Stimulated activated CD8-positive, alpha-beta memory T cell treated with anti-CD3 and anti-CD28 coated beads, Interleukin-4, amount 100 ng/mL, for 4 hours (primary cell): ENCODE measurements at regions not wholly inside any gene's neighbourhood (a gene's known extent, or its start where the extent isn't known, plus 50 kb on each side); places are given as distances from the start of the nearest gene placed in this dataset.

Experiments
- DNase-seq, 2 donors: peaks; one replicate each; pipeline ENCODE4 v3.0.0-alpha.2; 2020; ENCODE audit warnings: low read depth in 2 of 2, low spot score in 1 of 2

DNA sequence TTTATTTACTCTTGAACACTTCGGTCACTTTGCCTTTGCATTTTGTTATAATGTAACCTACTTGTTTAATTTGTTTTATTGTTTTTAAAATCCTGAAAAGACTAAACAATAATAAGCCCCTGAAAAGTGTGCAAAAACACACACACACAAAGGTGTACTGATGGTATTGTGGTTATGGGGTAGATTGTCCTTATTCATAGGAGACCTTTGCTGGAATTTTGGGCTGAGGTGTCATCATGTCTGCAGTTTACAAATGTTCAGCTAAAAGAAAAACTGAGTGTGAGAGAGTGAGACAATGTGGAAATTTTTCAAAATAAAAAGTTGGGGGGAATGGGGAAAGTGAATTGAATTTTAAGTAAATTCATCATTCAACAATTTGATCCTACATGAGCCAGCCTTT lies 174.9 kb downstream of the QDPR start:
- no peak for DNase-seq

DNA sequence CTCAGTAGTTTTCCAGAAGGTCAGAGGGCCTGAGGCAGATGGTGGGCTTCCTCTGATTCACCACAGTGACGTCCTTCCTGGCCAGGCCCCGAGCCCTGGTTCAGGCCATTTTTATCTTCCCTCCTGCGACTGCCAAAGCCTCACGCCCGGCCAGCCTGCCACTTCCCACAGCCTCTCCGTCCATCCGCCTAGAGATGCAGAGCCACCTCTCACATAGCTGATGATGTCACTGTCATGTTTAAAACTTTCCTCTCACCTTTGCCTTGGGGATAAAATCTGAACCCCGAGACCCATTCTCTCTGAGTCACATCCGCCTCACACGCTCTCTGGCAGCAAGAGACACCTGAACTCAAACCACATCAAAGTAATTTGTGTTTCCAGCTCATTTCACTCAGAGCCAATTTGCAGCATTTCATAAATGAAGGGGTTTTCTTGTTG lies 175.3 kb downstream of the QDPR start:
- DNase-seq, result peak; percentile 20 to 59

DNA sequence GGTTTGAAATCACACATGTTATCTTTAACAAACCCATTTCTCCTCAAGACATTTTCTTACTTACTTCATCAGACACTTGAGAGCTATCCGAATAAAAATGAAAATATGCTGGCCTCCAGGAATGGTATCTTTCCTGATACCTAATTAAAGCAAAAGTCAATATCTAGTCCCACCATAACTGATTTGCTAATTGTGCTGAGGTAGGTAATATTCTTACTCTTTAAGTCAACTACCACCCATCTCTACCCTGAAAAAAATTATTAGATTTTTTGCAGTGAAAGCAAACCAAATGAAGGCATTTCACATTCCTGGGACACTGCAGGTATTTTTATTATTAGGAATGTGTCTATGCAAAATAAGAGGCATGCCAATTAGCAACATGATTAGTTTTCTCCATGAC lies 175.8 kb downstream of the QDPR start:
- no peak for DNase-seq

DNA sequence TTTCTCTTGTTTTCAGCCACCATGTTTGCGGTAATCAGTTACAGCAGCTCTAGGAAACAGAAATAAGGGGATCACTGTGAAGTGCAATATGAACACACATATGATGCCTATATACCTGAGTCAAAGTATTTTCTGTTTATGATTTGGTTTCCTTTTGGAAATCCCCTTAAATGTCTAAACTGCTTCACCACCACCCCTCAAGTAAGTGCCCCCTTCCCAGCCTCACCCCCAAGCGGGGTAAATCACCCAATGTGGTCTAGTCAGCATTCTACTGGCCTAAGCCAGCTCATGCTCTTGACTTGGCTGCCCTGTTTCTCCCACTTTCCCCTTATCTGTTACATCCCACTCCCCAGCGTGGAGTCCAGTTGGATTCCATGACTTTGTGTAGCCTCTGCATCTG lies 176.5 kb downstream of the QDPR start:
- DNase-seq, result no peak

DNA sequence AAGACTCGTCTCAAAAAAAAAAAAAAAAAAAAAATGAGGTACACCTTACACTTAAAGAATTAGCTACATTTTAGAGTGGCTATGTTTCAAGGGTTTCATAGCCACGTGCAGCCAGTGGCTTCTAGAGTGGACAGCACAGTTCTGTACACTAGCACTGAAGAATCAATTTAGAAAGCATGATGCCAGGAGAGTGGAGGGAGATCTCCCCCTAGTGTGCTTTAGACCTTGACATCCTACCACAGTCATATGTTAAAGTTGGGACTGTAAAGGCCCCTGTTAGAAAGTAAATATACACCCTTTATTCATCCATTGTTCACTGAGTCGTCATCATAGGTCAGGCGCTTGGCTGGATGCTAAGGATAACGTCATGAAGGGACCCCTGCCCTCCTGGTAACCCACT lies 179.4 kb downstream of the QDPR start:
- no peak for DNase-seq

DNA sequence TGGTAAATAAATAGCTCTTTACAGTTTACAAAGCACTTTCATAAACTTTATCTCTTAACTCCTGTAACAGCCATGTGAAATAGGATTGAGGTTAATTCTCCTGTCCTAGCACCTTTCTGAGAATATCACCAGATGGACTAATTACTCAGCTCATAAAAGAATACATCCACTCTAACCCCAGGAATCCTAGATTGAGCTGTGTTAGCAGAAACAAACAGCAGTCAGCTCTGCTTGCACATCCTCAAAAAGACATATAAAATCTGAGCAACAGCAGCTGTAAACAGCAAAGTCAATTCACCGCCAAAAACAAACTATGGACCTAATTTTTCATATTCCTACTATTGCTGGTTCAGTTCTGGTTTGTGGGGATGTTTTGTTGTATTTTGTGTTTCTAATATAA lies 182.8 kb downstream of the QDPR start:
- no peak for DNase-seq

DNA sequence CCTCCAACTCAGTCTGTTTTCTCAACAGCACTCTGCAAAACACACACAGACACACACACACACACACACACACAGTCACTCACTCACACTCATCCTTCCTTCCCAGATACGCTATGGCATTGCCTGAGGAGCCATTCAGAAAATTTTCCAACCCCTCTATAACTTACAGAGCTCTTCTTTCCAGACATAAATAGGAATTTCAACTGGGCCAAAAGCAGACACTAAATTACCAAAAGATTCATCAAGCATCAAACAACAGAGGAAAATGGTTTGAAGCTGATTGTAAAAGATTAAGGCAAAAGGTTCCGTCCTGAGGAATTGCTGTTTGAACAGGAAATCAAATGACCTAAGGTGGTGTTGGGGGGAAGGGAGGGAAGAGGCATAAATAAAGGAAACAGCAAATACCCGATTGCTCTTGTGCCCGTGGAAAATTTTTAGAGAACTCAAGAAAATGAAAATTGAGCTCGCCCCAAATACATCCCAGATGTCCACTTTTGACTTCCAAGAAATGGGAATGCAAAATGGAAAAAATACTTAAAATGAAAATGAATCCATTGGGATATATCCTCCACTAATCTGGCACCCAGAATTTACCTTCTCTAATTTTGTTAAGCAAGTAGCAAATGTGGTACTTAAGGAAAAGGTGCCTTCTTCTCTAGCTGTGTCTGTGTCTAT lies 183.6 kb downstream of the QDPR start:
- DNase-seq, result no peak

DNA sequence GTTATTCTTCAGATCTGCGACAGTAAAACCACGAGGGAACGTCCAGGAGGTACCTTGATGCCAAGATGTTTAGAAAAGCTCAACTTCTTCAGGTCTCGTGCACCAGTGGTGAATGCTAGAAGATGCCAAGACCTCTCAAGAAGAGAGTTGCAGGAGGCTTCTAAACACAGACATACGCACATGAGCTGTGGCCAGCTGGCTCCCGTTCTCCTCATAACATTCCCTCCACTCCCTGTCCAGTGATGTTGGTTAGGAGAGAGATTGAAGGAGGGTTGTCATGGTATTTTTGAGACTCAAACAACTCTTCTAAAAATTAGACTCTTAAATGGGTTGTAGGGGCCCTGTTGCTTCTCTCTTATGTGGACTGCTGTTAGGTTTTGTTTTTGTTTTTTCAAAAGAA lies 184.3 kb downstream of the QDPR start:
- no peak for DNase-seq

DNA sequence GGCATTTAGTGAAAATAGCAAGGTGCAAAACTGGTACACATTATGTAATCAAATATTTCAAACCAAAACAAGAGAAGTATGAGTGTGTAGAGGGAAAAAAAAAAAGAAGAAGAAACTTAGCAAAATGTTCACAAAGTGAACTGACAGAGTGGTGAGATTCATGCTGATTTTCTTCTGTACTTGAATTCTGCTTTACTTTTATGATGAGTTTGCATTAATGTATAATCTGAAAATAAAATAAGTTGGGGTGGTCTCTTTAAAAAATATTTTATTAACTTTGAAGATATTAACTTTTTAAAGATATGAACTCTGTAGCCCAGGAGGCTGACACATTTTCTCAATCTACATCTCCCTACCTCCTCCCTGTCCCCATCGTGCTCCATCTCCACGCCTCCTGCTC lies 185.1 kb downstream of the QDPR start:
- no peak for DNase-seq

DNA sequence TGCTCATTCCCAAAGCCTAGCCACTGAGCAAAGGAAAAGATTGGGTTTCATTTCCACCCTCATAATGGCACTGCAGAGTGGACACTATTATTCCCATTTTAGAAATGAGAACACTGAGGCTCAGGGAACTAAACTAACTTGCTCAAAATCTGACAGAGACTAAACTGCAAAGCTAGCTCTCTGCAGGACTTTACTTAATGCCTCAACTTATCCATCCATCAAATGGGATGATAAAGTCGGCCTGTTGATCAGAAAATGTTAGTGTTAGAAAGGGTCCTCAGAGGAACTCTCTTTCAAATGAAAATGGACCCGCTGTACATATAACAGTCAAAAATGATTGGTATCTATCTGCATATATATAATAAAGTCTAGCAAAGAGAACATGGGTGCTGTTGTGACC lies 186.8 kb downstream of the QDPR start:
- DNase-seq, result no peak

DNA sequence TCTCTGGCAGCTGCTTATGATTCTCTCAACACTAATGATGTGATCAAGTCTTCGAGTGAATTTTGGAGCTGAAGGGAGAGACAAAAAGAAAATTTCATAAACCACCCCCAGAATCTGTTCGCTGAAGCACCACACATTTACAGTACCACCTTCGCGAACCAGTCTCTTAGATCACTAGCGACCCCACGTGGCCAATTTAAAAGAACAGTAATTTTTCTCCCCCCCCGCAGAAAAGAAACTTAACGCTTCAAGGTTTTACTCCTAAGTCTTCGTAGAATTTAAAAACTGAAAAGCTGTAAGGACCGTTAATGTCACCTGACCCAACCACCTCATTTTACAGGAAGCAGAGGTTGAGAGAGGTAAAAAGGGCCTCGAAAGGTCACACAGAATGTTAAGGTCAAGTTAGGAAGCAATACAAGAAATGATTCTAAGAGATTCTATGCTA lies 187.5 kb downstream of the QDPR start:
- peak; percentile 6 to 32 for DNase-seq

DNA sequence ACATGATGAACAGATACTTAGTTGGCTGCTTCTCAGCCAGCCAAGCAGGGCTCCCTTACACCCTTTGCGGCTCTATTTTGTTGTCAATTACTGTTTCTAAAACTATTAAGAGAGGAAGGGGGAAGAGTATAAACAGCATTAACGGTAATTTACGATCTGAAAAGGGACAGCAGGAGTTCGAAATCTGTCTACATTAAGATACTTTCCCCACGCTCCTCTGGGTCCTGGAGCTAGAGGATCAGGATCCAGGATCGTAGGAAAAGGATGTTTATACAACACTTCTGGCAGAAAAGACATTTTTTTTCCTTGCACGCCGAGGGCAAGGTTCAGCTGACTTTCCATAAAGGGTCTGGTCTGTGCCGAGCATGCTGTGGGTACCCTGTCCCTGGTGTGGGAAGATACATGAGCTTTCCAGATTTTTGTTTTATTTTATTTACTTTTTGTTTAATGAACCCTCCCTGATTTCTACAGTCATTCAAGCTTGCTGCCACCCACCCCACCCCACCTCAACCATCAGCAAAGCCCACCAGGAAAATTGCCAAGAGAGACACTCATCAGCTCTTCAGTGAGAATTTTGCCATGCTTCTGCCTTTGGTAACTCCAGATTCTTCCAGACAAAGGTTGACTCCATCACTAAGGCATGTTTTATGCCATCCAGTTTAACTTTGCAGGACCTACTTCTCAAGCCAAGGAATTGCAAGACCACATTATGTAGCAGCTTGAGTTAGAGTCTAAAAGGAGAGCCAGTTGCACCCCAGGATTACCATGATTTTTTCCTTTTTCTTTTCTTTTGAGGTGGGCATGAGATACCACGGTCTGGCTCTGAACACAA lies 188.1 kb downstream of the QDPR start:
- no peak for DNase-seq

DNA sequence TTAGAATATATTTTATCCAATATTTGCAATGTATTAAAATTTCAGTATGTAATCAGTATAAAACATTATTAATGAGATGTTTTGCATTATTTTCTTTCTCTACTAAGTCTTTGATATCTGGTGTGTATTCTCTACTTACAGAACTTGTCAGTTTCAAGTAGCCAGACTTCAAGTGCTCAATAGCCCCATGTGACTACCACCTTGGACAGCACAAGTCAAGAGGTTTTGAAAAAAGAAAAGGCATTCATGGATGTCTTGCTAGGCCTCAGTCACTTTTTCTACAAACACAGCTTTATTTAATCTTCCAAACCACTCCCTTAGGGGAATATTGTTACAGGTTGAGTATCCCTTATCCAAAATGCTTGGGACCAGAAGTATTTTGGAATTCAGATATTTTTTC lies 189.4 kb downstream of the QDPR start:
- DNase-seq, result no peak

DNA sequence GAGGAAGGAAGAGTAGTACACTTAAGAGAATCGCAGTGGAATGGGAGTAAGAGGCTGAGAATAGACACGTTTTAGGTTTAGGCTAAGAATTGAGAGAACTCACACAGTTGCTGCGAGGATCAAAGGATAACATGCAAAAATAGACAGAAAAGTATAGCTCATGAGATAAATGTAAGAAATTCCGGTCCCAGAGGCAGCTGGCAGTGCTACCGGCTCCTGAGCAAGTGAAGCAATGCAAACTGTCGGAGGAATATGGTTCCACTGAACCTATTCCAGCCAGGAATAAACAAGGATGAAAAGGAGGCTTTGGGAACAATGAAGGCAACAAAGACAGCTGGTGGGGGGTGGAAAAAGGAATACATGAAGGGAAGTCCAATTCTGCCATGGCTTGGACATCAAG lies 191.8 kb downstream of the QDPR start:
- DNase-seq, result no peak

DNA sequence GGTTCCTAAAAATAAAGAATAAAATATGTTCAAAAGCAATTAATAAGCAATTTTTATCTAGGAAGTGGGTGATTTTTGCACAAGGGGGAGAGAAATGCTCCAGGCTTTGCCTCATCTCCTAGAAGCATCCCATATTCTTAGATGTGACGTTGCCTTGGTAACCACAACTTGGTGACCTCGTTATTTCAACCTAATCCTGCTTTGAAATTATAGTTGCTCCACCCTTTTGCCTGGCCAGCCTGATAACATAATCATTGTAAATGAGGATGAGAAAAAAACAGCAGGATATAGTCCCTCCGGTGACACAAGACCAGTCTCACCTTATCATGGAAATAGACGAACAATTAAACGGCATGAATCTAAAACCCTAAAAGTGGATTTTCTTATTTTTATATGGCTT lies 194.4 kb downstream of the QDPR start:
- DNase-seq, result no peak

DNA sequence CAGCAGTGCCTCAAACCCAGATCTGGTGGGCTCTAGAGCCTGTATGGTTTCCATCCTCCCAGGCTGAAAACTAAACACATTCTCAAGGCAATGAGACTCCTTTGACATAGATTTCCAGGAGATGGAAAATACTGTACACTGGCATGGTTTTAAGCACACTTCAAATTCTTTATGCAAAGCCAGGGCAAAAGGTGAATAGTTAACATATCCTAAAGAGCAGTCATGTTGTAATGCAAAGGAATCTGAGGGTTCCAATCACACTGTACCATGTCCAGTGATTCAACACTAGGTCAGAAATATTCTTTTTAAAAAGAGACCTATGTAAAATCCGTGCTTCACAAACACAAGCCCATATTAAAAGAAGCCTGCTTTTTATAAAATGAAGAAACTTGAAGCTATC lies 195.3 kb downstream of the QDPR start:
- DNase-seq, result no peak

DNA sequence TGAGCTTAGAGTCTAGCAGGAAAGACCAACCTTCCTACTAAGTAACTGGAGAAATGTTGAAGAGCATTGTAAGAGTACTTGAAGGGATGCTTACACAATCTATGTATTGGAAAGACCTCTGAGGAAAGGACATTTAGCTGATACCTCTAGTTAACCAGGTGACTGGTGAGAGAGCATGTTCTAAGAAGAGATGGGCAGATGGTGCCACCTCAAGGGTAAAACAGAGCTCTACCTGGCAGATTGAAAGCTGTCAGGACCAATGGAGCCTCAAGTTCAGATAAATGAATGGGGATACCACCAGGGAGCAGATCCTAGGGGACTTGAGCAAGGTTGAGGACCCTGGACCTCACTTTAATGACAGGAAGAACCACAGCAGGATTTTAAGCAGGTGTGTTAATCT lies 196.4 kb downstream of the QDPR start:
- DNase-seq, result no peak

DNA sequence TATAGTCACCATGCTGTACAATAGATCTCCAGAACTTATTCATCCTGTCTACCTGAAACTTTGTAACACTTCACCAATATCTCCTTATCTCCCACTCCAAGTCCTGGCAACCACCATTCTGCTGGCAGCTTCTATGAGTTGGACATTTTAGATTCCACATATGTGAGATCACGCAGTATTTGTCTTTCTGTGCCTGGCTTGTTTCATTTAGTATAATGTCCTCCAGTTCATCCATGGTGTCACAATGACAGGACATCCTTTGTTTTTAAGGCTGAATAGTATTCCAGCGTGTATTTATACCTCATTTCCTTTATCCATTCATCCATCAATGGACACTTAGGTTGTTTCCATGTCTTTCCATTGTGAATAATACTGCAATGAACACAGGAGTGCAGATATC lies 198.7 kb downstream of the QDPR start:
- DNase-seq, result no peak

DNA sequence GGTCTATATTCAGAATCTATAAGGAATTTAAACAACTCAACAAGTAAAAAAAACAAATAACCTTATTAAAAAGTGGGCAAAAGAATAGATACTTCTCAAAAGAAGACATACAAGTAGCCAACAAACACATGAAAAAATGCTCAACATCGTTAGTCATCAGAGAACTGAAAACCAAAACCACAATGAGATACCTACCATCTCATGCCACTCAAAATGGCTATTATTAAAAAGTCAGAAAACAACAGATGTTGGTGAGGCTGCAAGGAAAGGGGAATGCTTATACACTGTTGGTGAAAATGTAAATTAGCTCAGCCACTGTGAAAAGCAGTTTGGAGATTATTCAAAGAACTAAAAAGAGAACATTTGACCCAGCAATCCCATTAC lies 201.6 kb downstream of the QDPR start:
- DNase-seq, result no peak

DNA sequence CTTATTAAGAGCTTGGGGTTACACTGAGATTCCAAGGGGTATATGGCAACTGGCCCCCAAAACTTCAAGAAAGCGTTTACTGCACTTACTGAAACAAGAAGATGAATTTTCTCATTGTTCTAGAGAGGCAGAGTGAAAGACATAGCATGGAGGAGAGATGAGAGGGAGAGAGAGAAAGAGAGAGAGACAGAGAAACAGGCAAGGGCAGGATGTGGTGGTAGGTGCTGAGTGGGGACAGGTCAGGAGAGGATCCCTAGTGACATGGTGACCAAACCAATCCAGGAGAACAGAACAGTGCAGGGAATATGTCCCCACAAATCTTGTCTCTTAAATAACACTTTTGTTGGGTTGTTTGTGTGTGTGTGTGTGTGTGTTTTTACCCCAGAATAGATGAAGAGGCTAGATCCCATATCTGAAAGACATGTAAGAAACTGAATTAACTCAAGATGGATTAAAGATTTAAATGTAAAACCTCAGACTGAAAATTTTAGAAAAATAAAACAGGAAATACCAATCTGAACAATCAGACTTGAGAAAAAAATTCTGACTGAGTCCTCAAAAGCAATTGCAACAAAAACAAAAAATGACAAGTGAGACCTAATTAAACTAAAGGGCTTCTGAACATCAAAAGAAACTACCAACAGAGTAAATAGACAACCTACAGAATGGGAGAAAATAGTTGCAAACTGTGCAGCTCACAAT lies 202.2 kb downstream of the QDPR start:
- no peak for DNase-seq

DNA sequence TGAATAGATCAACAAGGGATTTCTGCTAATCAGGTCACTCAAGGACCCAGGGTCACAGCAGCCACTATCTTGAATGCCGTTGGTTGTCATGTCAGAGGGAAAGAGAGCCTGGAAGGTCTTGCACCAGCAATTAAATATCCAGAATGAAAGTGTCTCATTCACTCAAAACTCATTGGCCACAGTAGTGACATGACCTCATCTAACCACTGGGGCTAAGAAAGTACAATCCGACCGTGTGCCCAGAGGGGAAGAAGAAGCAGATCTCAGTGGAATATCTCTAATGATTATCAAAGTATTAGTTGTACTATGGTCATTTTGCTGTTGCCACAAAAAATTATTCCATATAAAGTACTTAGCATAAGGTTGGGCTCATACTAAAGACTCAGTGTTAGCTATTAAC lies 210.0 kb downstream of the QDPR start:
- DNase-seq, result no peak

DNA sequence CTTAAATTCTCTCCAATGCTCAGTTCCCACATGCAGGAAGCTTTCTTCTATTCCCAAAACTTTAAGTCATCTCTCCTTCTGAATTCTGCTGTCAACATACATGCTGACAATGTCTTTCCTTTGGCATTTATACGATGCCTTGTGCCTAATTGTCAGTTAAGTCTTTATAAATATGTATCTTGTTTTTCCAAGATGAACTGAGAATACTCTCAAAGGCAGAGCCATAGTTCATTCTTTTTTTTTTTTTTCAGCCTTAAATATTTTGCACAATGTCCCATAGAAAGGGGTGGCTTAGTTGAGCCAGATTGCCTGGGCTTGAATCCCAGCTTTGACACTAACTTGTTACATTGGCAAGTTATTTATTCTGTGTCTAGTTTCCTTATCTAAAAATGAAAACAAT lies 210.6 kb downstream of the QDPR start:
- DNase-seq, result no peak
